GM18867 (cell line): ENCODE measurements at regions not wholly inside any gene's neighbourhood (a gene's known extent, or its start where the extent isn't known, plus 50 kb on each side); places are given as distances from the start of the nearest gene placed in this dataset.
"Not testable (repeated sequence)": the region's sequence is repeated elsewhere in the genome, so short reads cannot be mapped to it uniquely, and the experiment has no call there.

Experiments
- ATAC-seq: cut with Tn5 transposase; IDR thresholded peaks from one replicate; pipeline ENCODE4 v1.9.1; 2021; ENCODE audit warnings: mild to moderate bottlenecking, moderate library complexity; ENCODE audit not compliant: unreplicated experiment

DNA sequence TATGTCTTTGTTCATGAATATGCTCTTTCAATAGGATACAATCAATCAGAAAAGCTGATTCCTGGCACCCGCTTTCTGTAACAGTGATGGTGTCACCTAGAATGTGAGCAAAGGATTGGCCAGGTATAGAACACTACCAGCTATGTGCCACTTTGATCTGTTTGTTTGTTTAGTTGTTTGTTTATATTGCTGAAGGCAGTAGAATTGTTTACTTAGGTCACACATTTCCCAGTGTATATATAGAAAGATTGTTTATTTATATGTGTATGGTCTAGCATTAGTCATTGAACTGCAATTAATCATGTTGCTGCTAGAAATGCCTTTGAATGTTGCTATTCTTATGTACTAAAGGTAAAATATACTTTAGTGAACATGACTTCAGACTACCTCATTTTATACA is 1678.6 kb upstream of the CELF4 start:
- no peak for ATAC-seq

DNA sequence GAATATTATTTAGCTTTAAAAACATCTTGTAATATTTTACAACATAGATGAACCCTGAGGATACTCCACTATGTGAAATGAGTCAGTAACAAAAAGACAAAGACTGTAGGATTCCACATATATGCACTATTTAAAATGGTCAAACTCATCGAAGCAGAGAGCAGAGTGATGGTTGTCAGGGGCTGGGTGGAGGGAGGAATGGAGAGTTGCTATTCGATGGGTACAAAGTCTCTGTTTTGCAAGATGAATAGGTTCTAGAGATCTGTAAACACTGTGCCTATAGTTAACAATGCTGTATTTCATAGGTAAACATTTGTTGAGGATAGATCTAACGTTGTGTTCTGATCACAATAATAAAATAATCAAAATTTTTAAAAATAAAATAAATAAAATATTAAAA is 1675.9 kb upstream of the CELF4 start:
- no peak for ATAC-seq

- ATAC-seq = no peak
These were observed 1673.5 kb upstream of the CELF4 start for GRCh38 chr18:39238981-39239660.

DNA sequence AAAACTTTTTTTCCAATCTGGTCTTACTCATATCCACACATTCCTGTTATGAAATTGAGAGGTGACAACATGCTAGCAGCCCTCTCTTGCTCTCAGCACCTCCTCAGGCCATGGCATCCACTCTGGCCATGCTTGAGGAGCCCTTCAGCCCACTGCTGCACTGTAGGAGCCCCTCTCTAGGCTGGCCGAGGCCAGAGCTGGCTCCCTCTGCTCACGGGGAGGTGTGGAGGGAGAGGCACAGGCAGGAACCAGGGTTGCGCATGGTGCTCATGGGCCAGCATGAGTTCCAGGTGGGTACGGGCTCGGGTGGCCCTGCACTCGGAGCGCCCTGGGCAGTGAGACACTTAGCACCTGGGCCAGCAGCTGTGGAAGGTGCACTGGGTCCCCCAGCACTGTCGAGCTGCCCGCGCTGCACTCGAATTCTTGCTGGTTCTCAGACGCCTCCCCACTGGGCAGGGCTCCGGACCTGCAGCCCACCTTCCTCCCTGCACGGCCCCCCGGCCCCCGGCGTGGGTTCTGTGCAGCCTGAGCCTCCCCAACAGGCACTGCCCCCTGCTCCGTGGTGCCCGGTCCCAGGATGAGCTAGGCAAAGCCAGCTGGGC is 1669.6 kb upstream of the CELF4 start:
- no peak for ATAC-seq

DNA sequence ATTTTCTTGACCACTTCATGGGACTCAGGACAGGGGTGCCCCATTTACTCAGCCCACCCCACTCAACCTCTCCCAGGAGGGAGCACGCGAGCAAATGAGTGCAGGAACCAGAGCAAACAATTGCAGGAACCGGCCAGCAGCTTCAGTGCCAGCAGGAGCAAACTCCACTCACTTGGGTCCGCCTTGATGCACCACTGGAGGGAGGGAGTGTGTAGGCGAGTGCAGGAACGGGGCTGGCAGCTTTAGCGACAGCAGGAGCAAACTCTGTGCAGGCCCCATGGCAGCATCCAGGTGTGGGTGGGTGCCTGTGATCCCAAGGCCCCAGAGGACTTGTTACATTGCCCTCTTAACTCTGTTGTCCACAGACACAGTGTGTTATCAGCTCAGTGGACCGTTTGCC is 1667.3 kb upstream of the CELF4 start:
- no peak for ATAC-seq

DNA sequence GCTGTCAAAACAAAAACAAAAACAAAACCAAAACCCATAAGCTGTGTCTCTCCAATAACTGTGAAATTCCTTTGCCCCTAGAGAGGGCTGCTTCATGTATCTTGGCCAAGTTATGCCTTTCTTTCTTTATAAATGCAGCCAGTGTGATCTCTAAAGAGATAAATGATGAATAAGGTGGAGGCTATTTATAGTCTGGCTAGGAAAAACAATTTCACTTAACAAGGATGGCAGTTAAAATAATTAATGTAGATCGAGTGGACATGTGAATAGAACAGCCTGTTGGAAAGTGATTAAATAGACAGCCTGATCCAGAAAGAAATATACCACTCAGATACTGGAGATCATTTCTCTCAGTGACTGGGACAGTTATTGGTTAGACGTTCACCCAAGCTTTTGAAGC is 1666.9 kb upstream of the CELF4 start:
- ATAC-seq = no peak

DNA sequence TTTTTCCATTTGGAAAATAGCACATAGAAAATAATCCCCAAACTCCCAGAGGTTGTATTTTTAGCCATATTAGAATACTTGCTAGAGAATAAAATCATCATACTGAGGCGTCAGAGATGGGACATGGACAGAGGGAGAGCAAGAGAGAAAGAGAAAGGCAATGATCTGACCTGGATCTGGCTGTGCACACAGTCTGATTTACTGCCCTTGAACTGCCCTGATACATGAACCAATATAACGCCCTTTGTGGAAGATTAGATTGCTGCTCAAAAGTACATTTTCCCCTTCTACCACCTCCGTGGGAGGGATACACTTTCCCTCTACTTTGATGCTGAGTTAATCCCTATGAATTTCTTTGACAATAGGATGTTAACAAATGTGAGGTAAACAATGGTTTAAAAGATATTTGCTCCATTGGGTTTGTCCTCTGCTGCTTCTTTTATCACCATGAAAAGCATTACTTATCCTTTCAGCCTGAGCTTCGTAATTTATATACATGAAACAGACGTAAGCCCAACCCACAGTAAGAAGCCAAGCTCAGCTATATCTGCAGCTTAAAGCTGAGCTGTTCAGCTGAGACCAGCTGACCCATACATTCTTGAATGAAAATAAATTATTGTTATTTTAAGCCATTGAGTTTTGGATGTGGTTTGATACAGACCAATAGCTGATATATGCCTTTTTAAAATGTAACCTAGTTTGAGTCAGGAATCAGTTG is 1664.6 kb upstream of the CELF4 start:
- no peak for ATAC-seq

GRCh38 chr18:39227769-39228168 is 1662.2 kb upstream of the CELF4 start:
- not testable (repeated sequence) for ATAC-seq

DNA sequence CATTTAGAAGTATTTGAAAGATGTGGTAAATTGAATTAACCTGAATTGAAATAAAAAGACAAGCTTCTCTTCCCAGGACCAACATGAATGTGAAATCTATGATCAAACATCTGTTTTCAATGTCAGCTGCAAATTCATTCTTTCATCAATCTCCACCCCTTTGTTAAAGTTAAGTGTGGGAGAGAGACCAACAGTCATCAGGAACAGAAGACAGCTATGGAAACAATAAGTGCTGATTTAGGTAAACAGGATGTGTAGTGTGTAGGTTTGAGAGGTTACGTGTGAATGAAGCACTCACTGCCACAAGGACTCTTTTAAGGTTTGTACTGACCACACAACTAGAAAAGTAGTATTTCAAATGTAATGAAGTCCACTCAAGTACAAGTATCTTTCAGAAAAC is 1659.8 kb upstream of the CELF4 start:
- no peak for ATAC-seq

DNA sequence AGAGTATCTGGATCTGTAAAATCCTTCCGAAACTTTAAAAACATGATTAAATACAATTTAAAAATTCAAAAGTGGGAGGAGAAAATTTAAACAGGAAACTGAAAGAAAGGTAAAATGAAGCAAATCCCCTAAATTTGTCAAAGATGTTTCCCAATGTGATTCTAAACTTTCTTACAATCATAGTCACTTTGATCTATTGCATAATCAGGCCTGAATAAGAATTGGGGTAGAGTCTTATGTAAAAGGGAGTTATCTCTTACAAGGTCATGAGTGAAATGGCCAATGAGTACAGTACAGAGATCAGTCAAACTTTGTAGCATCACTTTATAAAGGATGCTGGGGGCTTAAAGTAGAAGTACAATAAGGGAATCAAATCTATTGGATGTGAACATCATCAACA is 1657.7 kb upstream of the CELF4 start:
- ATAC-seq = no peak

GRCh38 chr18:39215920-39216319 is 1650.3 kb upstream of the CELF4 start:
- ATAC-seq = no peak

- ATAC-seq = no peak
These were observed 1645.9 kb upstream of the CELF4 start for GRCh38 chr18:39211461-39211860.

DNA sequence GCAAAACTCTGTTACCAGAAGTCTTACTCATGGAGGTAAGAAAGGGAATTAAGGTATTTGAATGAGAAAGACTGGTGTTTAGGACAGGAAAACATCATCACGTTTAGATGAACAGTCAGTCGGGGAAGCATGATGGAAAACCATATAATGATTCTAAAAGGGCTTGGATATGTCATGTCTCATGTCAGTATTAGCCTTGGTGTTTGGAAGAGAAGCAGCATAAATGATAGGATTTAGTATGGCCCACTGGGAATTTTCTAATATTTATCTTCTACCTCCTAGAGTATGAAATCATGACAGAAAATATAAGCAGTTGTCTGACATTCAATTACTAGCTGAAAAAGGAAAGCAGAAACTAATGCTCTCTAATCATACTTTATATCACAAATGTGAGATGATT is 1643.6 kb upstream of the CELF4 start:
- no peak for ATAC-seq

GRCh38 chr18:39208729-39209128 is 1643.1 kb upstream of the CELF4 start:
- no peak for ATAC-seq

DNA sequence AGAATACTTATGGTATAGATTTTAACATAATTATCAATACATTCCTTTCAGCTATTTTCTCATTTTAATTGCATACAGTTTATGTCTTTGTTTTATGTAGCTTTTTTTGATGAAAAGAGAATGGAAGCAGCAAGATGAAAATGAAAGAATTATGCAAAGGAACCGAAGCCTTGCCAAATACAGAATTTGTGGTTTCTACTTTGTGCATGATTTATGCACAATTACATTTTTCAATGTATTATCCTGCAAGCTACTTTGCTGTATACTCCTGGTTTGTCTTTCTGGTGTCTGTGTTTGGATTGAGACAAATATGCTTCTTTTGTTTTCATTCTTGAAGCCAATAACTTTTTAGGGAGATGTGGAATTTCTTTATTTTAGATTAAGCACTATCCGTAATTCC is 1642.6 kb upstream of the CELF4 start:
- ATAC-seq = no peak

GRCh38 chr18:39206398-39207103 is 1641.0 kb upstream of the CELF4 start:
- ATAC-seq = not testable (repeated sequence)

DNA sequence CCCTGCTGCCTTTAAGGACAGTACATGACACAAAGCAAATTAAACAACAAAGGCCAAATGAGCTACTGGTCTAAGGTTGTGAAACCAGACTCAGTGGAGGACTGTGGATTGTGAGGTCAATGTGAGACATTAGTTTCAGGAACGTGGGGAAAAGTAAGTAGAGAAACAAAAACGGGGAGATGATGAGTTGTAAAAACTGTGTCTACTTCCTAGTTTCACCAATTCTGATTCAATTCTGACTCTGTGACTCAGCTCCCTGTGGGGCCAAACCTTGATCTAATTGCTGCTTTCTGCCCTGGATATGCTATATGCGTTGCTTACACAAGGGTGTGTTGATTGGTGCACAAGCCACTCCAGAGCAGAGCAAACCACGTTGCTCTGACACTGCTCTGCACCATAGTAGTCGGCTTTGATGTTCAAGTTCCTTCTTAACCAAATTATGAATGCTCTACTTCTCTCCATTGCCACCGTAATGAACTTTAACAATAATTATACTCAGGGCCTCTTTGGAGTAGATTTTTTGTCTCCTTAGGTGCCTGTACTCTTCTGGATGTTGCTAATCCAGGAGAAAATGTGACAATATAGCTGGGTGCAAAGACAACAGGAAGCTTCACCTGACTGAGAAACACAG is 1640.1 kb upstream of the CELF4 start:
- peak; percentile 55 for ATAC-seq

DNA sequence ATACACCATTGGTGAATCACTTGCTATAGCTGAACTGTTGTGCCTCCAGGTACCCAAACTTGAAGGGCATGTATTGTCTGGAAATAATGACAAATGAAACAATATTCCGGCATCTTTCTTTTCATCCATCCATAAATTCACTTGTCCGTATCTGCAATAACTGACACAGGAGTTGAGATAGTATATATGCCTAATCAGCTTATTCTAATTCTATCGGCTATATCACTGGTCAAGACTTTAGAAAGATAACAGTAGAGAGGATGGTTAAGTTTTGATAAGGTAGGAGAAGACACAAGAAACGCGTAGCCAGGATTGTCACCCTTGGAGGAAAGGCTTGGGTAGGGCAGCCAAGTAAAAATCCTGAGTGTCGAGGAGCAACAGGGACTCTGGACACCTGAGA is 1634.6 kb upstream of the CELF4 start:
- ATAC-seq = no peak

DNA sequence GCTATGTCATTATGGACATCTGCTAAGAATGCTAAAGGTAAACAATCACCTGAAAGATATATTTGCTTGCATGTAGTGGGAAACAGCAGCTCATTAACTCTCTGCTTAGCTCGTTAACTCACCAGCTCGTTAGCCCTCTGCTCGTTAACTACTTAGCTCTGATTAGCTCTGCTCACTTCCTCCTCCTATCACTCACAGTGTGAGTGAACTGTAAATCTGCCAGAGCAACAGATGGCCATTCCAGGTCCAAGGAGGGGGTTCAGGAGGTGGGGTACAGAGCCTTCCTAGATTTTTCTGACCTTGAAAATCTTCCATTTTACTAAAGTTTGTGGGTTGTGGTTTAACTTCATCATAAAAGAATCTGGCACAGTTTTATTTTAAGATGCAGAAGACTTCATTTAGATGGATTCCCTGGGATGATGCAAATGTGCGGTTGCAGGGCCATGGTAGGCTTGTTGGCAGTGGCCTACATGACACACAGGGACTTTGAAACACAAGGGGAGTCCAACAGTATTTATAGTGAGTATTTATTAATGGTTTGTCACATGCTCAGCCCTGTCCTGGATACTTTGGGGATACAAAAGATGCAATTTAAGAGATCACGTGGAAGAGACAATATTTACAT is 1633.7 kb upstream of the CELF4 start:
- ATAC-seq = no peak

- no peak for ATAC-seq
These were observed 1632.8 kb upstream of the CELF4 start for GRCh38 chr18:39198376-39198775.

DNA sequence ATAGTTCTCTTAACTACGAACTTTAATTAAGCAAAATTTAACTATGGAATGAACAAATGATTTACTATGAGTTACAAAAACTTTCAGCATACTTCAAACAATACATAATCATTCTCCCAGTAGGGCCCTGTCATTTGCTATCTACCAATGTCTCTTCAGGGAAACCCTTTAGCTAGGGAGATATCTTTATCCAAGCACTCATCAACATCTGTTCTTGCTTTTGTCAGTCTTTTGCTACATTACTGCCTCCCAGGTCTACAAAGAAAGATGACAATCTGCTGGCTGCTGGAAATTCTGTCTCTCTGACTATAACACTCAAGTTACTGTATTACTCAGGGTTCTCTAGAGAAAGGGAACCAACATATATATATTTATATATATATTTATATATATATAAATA is 1626.3 kb upstream of the CELF4 start:
- ATAC-seq = no peak
